Activated T-helper 1 cell treated with anti-CD3 and anti-CD28 coated beads, Interleukin-12 subunit alpha, Interleukin-12 subunit beta, Interleukin-2, Interleukin-4 antibody, amounts not matched to agents 30 ng/mL and 10 ng/mL and 1 ng/mL, durations not matched to agents 14 hours and 24 hours and 36 hours (primary cell): ENCODE measurements at regions not wholly inside any gene's neighbourhood (a gene's known extent, or its start where the extent isn't known, plus 50 kb on each side); places are given as distances from the start of the nearest gene placed in this dataset.

ENCODE experiments used
- DNase-seq: peaks from one replicate; pipeline ENCODE4 v3.0.0; 2021; ENCODE audit warnings: low spot score
- H3K27ac Mint-ChIP-seq: one replicate; pipeline ENCODE4 v1.8.0; 2021; ENCODE audit warnings: mild to moderate bottlenecking, mixed read lengths
- H3K27me3 Mint-ChIP-seq: one replicate; pipeline ENCODE4 v1.8.0; 2022; ENCODE audit warnings: mild to moderate bottlenecking, moderate library complexity, mixed read lengths; ENCODE audit not compliant: insufficient read depth
- H3K36me3 Mint-ChIP-seq: one replicate; pipeline ENCODE4 v1.8.0; 2021; ENCODE audit warnings: low read depth, mixed read lengths
- H3K4me1 Mint-ChIP-seq: one replicate; pipeline ENCODE4 v1.8.0; 2021; ENCODE audit warnings: low read depth, mixed read lengths
- H3K4me3 Mint-ChIP-seq: one replicate; pipeline ENCODE4 v1.8.0; 2021; ENCODE audit warnings: mild to moderate bottlenecking, moderate library complexity, mixed read lengths
- H3K9me3 Mint-ChIP-seq: one replicate; pipeline ENCODE4 v1.8.0; 2021; ENCODE audit warnings: mixed read lengths
- intact Hi-C: fragments of 100-400 bp; cut with micrococcal nuclease; formaldehyde crosslinking; loops from one replicate; pipeline ENCODE4 v1.15.1; 2024

DNA sequence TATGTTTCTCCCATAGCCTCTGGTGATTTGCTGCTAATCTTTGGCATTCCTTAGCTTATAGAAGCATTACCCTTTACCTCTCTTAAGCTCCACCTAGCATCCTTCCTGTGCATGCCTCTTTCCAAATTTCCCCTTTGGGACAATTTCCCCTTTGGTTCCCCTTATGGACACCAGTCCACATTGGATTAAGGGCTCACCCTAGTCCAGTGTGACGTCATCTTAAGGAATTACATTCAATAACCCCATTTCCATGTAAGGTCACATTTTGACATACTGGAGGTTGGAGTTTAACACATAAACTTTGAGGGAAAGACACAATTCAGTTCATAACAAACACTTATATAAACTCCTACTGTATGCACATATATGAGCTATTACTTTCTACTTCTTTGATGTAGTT, 916.6 kb downstream of the SLC4A3 start:
- no peaks in the 10 kb centered on the region for H3K9me3 Mint-ChIP-seq

DNA sequence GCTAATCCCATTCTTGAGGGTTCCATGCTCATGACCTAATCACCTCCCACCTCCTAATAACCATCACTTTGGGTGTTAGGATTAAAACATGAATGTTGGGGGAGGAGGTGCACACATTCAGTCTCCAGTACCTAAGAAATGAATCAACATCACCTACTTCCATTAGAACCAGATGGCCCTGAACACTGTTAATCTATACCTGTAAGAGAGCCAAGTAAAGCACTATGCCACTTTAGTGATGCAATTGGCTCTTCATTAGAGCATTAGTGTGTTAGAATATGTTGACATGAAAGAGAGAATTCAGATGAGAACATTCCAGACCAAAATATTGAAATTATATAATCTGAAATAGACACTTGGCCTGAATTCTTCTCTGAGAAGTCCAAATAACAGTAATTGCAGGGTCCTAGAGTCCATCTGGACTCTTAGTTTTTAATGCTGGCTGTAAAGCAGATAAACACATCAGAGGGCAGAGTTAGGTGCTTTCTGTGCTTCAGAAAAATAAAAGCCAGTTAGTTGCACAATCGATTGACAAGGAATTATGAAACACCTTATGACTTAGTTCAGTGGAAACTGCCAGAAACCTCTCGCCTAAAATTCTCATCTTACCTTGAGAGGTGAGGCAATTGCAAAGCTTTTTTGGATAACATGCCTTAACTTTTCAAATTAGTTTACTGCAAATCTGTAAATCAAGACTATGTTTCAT, 923.7 kb downstream of the SLC4A3 start:
- intact Hi-C loops: no loop called here
- H3K9me3 Mint-ChIP-seq: no peaks in the 10 kb centered on the region
- no peak overlapping the region for H3K27ac Mint-ChIP-seq

More for the DNA sequence above, 916.6 kb downstream of the SLC4A3 start:
- H3K4me3 Mint-ChIP-seq: no peak overlapping the region
- no peaks in the 10 kb centered on the region for H3K27me3 Mint-ChIP-seq
- no peaks in the 10 kb centered on the region for H3K36me3 Mint-ChIP-seq
- DNase-seq: no peak
- no peaks in the 10 kb centered on the region for H3K4me1 Mint-ChIP-seq
- H3K27ac Mint-ChIP-seq: no peak overlapping the region
- intact Hi-C loops: no loop called here

GRCh38 chr2:220552790-220553535, 925.5 kb downstream of the SLC4A3 start:
- no peaks in the 10 kb centered on the region for H3K27me3 Mint-ChIP-seq

More for the DNA sequence above, 923.7 kb downstream of the SLC4A3 start:
- H3K36me3 Mint-ChIP-seq: no peaks in the 10 kb centered on the region
- DNase-seq: no peak
- no peaks in the 10 kb centered on the region for H3K4me1 Mint-ChIP-seq
- H3K27me3 Mint-ChIP-seq: no peaks in the 10 kb centered on the region
- H3K4me3 Mint-ChIP-seq: no peak overlapping the region

DNA sequence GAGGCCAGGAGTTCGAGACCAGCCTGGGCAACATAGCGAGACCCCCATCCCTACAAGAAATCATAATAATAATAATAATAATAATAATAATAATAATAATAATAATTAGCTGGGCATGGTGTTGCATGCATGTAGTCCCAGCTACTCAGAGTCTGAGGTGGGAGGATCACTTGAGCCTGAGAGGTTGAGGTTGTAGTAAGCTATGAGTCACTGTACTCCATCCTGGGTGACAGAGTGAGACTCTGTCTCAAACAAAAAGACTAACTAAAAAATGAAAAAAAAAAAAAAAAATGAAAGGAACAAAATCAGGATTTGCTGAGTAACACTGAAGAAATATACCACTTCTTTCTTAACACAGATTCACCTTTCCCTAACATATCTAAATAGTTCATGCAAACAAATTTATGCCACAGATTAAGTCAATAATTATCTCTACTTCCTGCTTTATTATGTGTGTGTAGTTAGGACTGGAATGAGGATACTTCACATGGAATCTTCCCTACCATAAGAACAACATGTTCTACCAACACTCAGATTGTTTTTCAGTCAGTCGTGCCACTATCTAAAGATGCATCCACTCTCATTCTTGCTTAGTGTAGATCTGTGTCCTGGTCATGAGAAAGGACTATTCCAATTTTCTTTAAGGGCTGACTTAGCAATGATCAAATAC, 928.7 kb downstream of the SLC4A3 start:
- no peak overlapping the region for H3K4me3 Mint-ChIP-seq
- DNase-seq: no peak
- H3K27me3 Mint-ChIP-seq: no peaks in the 10 kb centered on the region
- H3K4me1 Mint-ChIP-seq: no peaks in the 10 kb centered on the region
- intact Hi-C loops: no loop called here
- no peaks in the 10 kb centered on the region for H3K36me3 Mint-ChIP-seq
- no peaks in the 10 kb centered on the region for H3K9me3 Mint-ChIP-seq
- H3K27ac Mint-ChIP-seq: no peak overlapping the region

More at GRCh38 chr2:220552790-220553535, 925.5 kb downstream of the SLC4A3 start:
- H3K4me3 Mint-ChIP-seq: no peak overlapping the region
- H3K36me3 Mint-ChIP-seq: no peaks in the 10 kb centered on the region
- no peak for DNase-seq
- H3K4me1 Mint-ChIP-seq: no peaks in the 10 kb centered on the region
- no peaks in the 10 kb centered on the region for H3K9me3 Mint-ChIP-seq
- intact Hi-C loops: no loop called here
- no peak overlapping the region for H3K27ac Mint-ChIP-seq

GRCh38 chr2:220556658-220557057, 929.2 kb downstream of the SLC4A3 start:
- Mint-ChIP-seq H3K9me3 (no peaks in the 10 kb centered on the region), H3K4me1 (no peaks in the 10 kb centered on the region), H3K27me3 (no peaks in the 10 kb centered on the region), H3K4me3 (no peak overlapping the region), H3K27ac (no peak overlapping the region), H3K36me3 (no peaks in the 10 kb centered on the region)
- intact Hi-C loops: no loop called here
- no peak for DNase-seq

GRCh38 chr2:220560192-220560591, 932.8 kb downstream of the SLC4A3 start:
- Mint-ChIP-seq H3K9me3 (no peaks in the 10 kb centered on the region), H3K27ac (no peak overlapping the region), H3K4me3 (no peak overlapping the region), H3K27me3 (no peaks in the 10 kb centered on the region), H3K4me1 (no peaks in the 10 kb centered on the region), H3K36me3 (no peaks in the 10 kb centered on the region)
- intact Hi-C loops: no loop called here
- no peak for DNase-seq

- intact Hi-C loops: no loop called here
- no peak overlapping the region for H3K4me3 Mint-ChIP-seq
- H3K36me3 Mint-ChIP-seq: no peaks in the 10 kb centered on the region
- no peak overlapping the region for H3K27ac Mint-ChIP-seq
- no peaks in the 10 kb centered on the region for H3K9me3 Mint-ChIP-seq
- H3K27me3 Mint-ChIP-seq: no peaks in the 10 kb centered on the region
- no peaks in the 10 kb centered on the region for H3K4me1 Mint-ChIP-seq
- DNase-seq: no peak
These were observed 935.1 kb downstream of the SLC4A3 start for GRCh38 chr2:220562375-220563140.

- no peak for DNase-seq
- Mint-ChIP-seq H3K4me1 (no peaks in the 10 kb centered on the region), H3K27ac (no peak overlapping the region), H3K36me3 (no peaks in the 10 kb centered on the region), H3K9me3 (no peaks in the 10 kb centered on the region), H3K27me3 (no peaks in the 10 kb centered on the region), H3K4me3 (no peak overlapping the region)
- intact Hi-C loops: no loop called here
These were observed 940.9 kb downstream of the SLC4A3 start for GRCh38 chr2:220568296-220568695.

DNA sequence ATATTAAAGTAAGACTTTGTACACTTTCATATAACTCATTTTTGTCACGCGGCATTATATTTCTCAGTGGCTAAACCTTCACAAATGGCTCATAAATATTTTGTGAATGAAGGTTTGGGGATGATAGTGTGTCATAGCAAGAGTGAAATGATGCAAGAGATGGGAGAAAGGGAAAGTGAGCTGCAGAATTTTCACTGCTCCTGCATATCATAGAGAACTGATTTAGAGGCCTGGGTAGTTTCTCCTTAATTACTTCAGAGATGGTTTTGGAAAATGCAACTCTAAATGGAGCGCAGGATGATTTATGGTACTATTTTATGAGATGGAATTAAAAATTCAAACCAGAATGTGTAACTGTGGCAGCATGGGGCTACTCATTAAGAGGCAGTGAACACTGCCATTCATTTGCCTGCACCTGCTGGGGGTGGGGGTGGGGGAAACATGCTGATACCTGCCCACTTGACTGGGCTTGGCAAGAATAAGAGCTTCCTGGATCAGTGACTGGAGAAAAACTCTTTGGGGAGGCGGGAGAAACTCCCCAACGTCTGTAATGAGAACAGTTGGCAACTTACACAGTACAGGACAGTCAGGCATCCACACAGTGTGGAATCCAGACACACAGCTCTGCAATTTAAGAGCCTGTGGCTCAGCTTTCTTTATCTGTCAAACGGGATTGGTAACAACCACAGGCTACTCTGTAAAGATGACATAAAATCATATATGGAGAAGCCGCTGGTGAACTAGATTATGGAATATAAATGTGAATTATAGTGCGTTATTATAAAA, 941.9 kb downstream of the SLC4A3 start:
- no peaks in the 10 kb centered on the region for H3K4me1 Mint-ChIP-seq
- DNase-seq: no peak
- H3K4me3 Mint-ChIP-seq: no peak overlapping the region
- no peaks in the 10 kb centered on the region for H3K36me3 Mint-ChIP-seq
- intact Hi-C loops: no loop called here
- no peak overlapping the region for H3K27ac Mint-ChIP-seq
- no peaks in the 10 kb centered on the region for H3K27me3 Mint-ChIP-seq
- H3K9me3 Mint-ChIP-seq: no peaks in the 10 kb centered on the region

DNA sequence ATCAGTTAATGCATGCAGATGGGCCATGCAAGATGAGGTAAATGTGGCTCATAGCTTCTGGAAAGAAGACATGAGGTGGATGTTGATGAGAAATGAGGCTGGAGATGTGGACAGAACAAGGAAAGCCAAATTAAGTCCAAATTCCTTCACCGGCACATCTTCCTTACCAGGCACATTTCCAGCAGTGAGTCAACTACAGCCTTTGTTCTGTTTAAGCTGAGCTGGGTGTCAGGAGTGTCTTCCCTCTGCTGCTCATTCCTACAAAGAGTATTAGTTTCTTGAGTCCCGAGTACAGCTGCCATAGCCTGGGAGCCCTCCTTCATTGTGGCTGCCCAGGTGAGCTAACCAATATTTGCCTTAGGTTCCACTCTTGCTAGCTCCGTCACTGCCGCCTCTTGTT, 945.0 kb downstream of the SLC4A3 start:
- Mint-ChIP-seq H3K4me1 (no peaks in the 10 kb centered on the region), H3K4me3 (no peak overlapping the region), H3K27me3 (no peaks in the 10 kb centered on the region), H3K27ac (no peak overlapping the region), H3K9me3 (no peaks in the 10 kb centered on the region), H3K36me3 (no peaks in the 10 kb centered on the region)
- intact Hi-C loops: no loop called here
- no peak for DNase-seq

GRCh38 chr2:220574038-220574437, 946.6 kb downstream of the SLC4A3 start:
- Mint-ChIP-seq H3K27me3 (no peaks in the 10 kb centered on the region), H3K27ac (no peak overlapping the region), H3K36me3 (no peaks in the 10 kb centered on the region), H3K4me1 (no peaks in the 10 kb centered on the region), H3K4me3 (no peak overlapping the region), H3K9me3 (no peaks in the 10 kb centered on the region)
- DNase-seq: no peak
- intact Hi-C loops: no loop called here

DNA sequence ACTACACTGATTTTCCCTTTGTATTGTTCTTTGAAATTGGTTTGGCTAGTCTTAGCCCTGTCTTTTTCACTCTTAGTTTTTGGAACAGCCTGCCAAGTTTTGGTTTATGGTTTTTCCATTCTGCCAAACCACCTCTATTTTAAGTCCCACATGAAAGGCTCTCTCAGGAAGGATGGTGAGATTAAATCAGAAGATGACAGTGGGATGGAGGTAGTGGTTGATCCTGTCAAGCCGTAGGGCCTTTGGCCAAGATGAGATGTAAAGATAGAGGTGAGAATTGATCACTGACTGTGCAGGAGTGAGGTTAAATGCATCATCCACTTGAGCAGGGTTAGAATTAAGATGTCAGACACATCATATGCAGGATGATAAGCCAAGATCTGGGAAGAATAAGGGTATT, 948.5 kb downstream of the SLC4A3 start:
- Mint-ChIP-seq H3K27ac (no peak overlapping the region), H3K9me3 (no peaks in the 10 kb centered on the region), H3K4me3 (no peak overlapping the region), H3K27me3 (no peaks in the 10 kb centered on the region), H3K36me3 (no peaks in the 10 kb centered on the region), H3K4me1 (no peaks in the 10 kb centered on the region)
- intact Hi-C loops: no loop called here
- DNase-seq: no peak
